ENCODE measurements at regions not wholly inside any gene's neighbourhood (a gene's known extent, or its start where the extent isn't known, plus 50 kb on each side); places are given as distances from the start of the nearest gene placed in this dataset.

GRCh38 chr21:28086861-28087581, 905.7 kb downstream of the LTN1 start:
- Mint-ChIP-seq H3K27ac (no peak overlapping the region), H3K9me3 (peaks cover 6% of the 10 kb centered on the region), H3K4me1 (peaks cover 14% of the 10 kb centered on the region), H3K4me3 (no peak overlapping the region), H3K27me3 (ENCODE audit: low read depth, poor library complexity) (no peaks in the 10 kb centered on the region), H3K36me3 (ENCODE audit: low read depth) (no peaks in the 10 kb centered on the region)
- no peak for TF ChIP-seq CTCF (IDR thresholded peaks at IDR 0.05)
- DNase-seq: no peak

- H3K4me3 Mint-ChIP-seq: no peak overlapping the region
- H3K36me3 Mint-ChIP-seq (ENCODE audit: low read depth): no peaks in the 10 kb centered on the region
- H3K27me3 Mint-ChIP-seq (ENCODE audit: low read depth, poor library complexity): no peaks in the 10 kb centered on the region
- peaks cover 4% of the 10 kb centered on the region for H3K4me1 Mint-ChIP-seq
- no peak overlapping the region for H3K27ac Mint-ChIP-seq
- TF ChIP-seq CTCF (IDR thresholded peaks at IDR 0.05): no peak
- no peak for DNase-seq
- peaks cover 6% of the 10 kb centered on the region for H3K9me3 Mint-ChIP-seq
Measured at GRCh38 chr21:28084951-28085350, 907.7 kb downstream of the LTN1 start.

- no peak for TF ChIP-seq CTCF (IDR thresholded peaks at IDR 0.05)
Measured at GRCh38 chr21:28083350-28083749, 909.3 kb downstream of the LTN1 start.

GRCh38 chr21:28078126-28078525, 914.6 kb downstream of the LTN1 start:
- H3K27me3 Mint-ChIP-seq (ENCODE audit: low read depth, poor library complexity): no peaks in the 10 kb centered on the region
- H3K4me1 Mint-ChIP-seq: no peaks in the 10 kb centered on the region
- H3K9me3 Mint-ChIP-seq: peaks cover 7% of the 10 kb centered on the region
- peaks cover 3% of the 10 kb centered on the region for H3K36me3 Mint-ChIP-seq (ENCODE audit: low read depth)
- no peak overlapping the region for H3K27ac Mint-ChIP-seq
- DNase-seq: no peak
- no peak for TF ChIP-seq CTCF (IDR thresholded peaks at IDR 0.05)
- H3K4me3 Mint-ChIP-seq: no peak overlapping the region

More at GRCh38 chr21:28083350-28083749, 909.3 kb downstream of the LTN1 start:
- no peak overlapping the region for H3K4me3 Mint-ChIP-seq
- H3K27me3 Mint-ChIP-seq (ENCODE audit: low read depth, poor library complexity): no peaks in the 10 kb centered on the region
- H3K27ac Mint-ChIP-seq: no peak overlapping the region
- no peak for DNase-seq
- H3K36me3 Mint-ChIP-seq (ENCODE audit: low read depth): no peaks in the 10 kb centered on the region
- H3K9me3 Mint-ChIP-seq: peaks cover 6% of the 10 kb centered on the region
- H3K4me1 Mint-ChIP-seq: no peaks in the 10 kb centered on the region

GRCh38 chr21:28074676-28075075, 918.0 kb downstream of the LTN1 start:
- DNase-seq: no peak
- H3K27me3 Mint-ChIP-seq (ENCODE audit: low read depth, poor library complexity): no peaks in the 10 kb centered on the region
- peaks cover under 1% of the 10 kb centered on the region for H3K4me1 Mint-ChIP-seq
- H3K4me3 Mint-ChIP-seq: no peak overlapping the region
- H3K27ac Mint-ChIP-seq: no peak overlapping the region
- H3K36me3 Mint-ChIP-seq (ENCODE audit: low read depth): peaks cover 7% of the 10 kb centered on the region
- peaks cover 21% of the 10 kb centered on the region for H3K9me3 Mint-ChIP-seq
- TF ChIP-seq CTCF (IDR thresholded peaks at IDR 0.05): no peak

- no peak for TF ChIP-seq CTCF (IDR thresholded peaks at IDR 0.05)
- Mint-ChIP-seq H3K36me3 (ENCODE audit: low read depth) (peaks cover 7% of the 10 kb centered on the region), H3K4me1 (peaks cover 16% of the 10 kb centered on the region), H3K27ac (no peak overlapping the region), H3K4me3 (no peak overlapping the region), H3K9me3 (peaks cover 21% of the 10 kb centered on the region), H3K27me3 (ENCODE audit: low read depth, poor library complexity) (no peaks in the 10 kb centered on the region)
- no peak for DNase-seq
Measured at GRCh38 chr21:28072601-28073000, 920.1 kb downstream of the LTN1 start.

Data from nephron progenitor cell (in vitro differentiated cells).